ENCODE measurements at regions not wholly inside any gene's neighbourhood (a gene's known extent, or its start where the extent isn't known, plus 50 kb on each side); places are given as distances from the start of the nearest gene placed in this dataset.

DNA sequence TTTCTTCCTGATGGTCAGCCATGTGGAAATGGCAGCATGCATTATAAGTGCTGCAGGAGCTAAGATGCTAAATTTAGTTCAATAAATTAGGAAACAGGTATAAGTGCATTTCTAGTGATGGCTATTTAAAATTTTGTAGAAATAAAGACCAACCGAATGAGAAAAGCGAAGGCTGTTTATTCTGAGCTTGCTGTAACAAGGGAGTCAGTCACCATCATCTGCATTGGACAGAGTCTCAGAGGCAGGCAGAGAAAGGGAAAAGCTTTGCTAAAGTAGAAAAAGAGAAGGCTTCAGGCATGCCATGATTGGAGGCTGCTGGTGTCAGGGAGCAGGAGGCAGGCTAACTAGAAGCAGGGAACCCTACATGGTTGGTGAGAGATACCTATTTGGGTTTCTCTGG, 451.0 kb downstream of the EDEM1 start:
- TF ChIP-seq, protein P1, sequence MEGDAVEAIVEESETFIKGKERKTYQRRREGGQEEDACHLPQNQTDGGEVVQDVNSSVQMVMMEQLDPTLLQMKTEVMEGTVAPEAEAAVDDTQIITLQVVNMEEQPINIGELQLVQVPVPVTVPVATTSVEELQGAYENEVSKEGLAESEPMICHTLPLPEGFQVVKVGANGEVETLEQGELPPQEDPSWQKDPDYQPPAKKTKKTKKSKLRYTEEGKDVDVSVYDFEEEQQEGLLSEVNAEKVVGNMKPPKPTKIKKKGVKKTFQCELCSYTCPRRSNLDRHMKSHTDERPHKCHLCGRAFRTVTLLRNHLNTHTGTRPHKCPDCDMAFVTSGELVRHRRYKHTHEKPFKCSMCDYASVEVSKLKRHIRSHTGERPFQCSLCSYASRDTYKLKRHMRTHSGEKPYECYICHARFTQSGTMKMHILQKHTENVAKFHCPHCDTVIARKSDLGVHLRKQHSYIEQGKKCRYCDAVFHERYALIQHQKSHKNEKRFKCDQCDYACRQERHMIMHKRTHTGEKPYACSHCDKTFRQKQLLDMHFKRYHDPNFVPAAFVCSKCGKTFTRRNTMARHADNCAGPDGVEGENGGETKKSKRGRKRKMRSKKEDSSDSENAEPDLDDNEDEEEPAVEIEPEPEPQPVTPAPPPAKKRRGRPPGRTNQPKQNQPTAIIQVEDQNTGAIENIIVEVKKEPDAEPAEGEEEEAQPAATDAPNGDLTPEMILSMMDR (IDR thresholded peaks at IDR 0.05; ENCODE audit: low read length): no peak
- no peak for TF ChIP-seq EZH2phosphoT487 (IDR thresholded peaks at IDR 0.05; ENCODE audit: low read length)
